ENCODE measurements at regions not wholly inside any gene's neighbourhood (a gene's known extent, or its start where the extent isn't known, plus 50 kb on each side); places are given as distances from the start of the nearest gene placed in this dataset.

GRCh38 chr11:19557185-19557584 lies 155.5 kb upstream of the NAV2 start (continued):
- no peak for TF ChIP-seq BCLAF1 (IDR thresholded peaks at IDR 0.05)

DNA sequence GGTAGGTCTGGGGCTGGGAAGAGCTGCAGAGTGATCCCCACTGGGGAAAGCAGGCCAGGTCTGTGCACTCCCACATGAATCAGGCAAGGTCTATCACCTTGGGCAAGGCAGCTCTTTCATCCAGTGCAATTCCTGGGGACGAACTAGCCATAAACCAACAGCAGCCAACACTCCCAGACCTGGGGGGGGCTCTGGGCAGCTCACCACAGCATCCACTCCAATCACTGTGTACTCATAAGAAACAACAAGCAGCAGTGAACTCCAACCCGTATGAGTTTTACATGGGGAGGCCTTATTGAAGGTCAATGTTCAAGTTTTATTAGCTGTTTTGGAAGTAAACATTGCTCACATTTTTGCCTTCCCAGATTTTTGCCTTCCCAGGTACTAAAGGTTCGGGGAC lies 157.4 kb upstream of the NAV2 start:
- POLR2A ChIA-PET, result no interaction called here
- SMC1A ChIA-PET (ENCODE audit: uncharacterized antibody, unreplicated experiment), result interaction anchor here (1.0 to 4.0 kb wide), 8 partner anchors 64 to 485 kb away, joined by 3 to 24 read pairs (median 4); no protein-coding TSS in a partner anchor
- intact Hi-C loops (cut with micrococcal nuclease; ENCODE audit: unreplicated experiment), result no loop called here
- in situ Hi-C loops (cut with MboI), result loop anchor here (5.0 kb wide), 2 partner anchors 238 to 483 kb away; no protein-coding TSS in a partner anchor
- H3K9ac ChIP-seq (ENCODE audit: control insufficient read depth, insufficient read depth, low read length), result no peak overlapping the region
- TF ChIP-seq SIN3A (IDR thresholded peaks at IDR 0.05; ENCODE audit: low read depth, low read length), result no peak
- no peak for TF ChIP-seq GABPA (IDR thresholded peaks at IDR 0.05; ENCODE audit: low read depth)
- no peak for TF ChIP-seq DPF2 (IDR thresholded peaks at IDR 0.05)
- H3K4me2 ChIP-seq (ENCODE audit: control insufficient read depth, insufficient read depth), result no peak overlapping the region
- peaks cover 13% of the 10 kb centered on the region for H3K4me1 ChIP-seq (ENCODE audit: control insufficient read depth, insufficient read depth, low read length)
- no peaks in the 10 kb centered on the region for H3K36me3 ChIP-seq (ENCODE audit: control insufficient read depth in 2 of 2, insufficient read depth in 2 of 2, low read length in 1 of 2)
- RAD21 ChIA-PET (ENCODE audit: unreplicated experiment), result interaction anchor here (0.6 to 3.2 kb wide), 8 partner anchors 188 to 479 kb away, joined by 3 to 15 read pairs (median 4); no protein-coding TSS in a partner anchor
- no peak for FAIRE-seq
- no peak overlapping the region for H3K4me3 ChIP-seq
- no peaks in the 10 kb centered on the region for H4K20me1 ChIP-seq (ENCODE audit: control insufficient read depth, insufficient read depth)
- H3K9me3 ChIP-seq (replicated peaks; ENCODE audit: control insufficient read depth, insufficient read depth, low read length), result no peaks in the 10 kb centered on the region
- CTCF ChIA-PET, result interaction anchor here (0.8 to 10.2 kb wide), 14 partner anchors 8 to 487 kb away, joined by 3 to 103 read pairs (median 4); no protein-coding TSS in a partner anchor
- DNase-seq (ENCODE audit: low read depth, low spot score), result no peak
- H2AFZ ChIP-seq (ENCODE audit: control insufficient read depth, low read depth, low read length), result no peak overlapping the region
- no peaks in the 10 kb centered on the region; a peak in 1 of 4 replicates for H3K27me3 ChIP-seq (replicated peaks in 1 of 2; ENCODE audit: control insufficient read depth in 2 of 2, insufficient read depth in 2 of 2, low read length in 1 of 2)
- H3K27ac ChIP-seq (ENCODE audit: control insufficient read depth, insufficient read depth), result no peak overlapping the region
- H3K79me2 ChIP-seq (ENCODE audit: control insufficient read depth, insufficient read depth, low read length), result no peaks in the 10 kb centered on the region
- ATAC-seq, result no peak
- BruUV-seq (replicated peaks), result no TSS peak
- 12% methylated on average over 3 of the region's 3 CpGs for WGBS (ENCODE audit: insufficient coverage, insufficient replicate concordance, low lambda C conversion rate, missing lambda C conversion rate)

Data from GM12878 (cell line).